NB4 (cell line): ENCODE measurements at regions not wholly inside any gene's neighbourhood (a gene's known extent, or its start where the extent isn't known, plus 50 kb on each side); places are given as distances from the start of the nearest gene placed in this dataset.

ENCODE experiments used
- DNase-seq: peaks from one replicate; pipeline ENCODE4 v3.0.0; 2010; ENCODE audit warnings: low read depth
- H3K4me3 ChIP-seq: one replicate; pipeline ENCODE4 v1.5.1; 2011; ENCODE audit warnings: mild to moderate bottlenecking, low read depth, low read length, moderate library complexity
- MYC ChIP-seq: IDR thresholded peaks from 2 replicates; pipeline ENCODE4 v1.6.1; 2011; ENCODE audit warnings: low read depth, low read length
- POLR2A ChIP-seq: IDR thresholded peaks from 2 replicates; pipeline ENCODE4 v1.6.1; 2011; ENCODE audit warnings: mild to moderate bottlenecking; ENCODE audit not compliant: insufficient read length; ENCODE audit errors: extremely low read depth
- TF ChIP-seq, protein P1 (sequence below): IDR thresholded peaks from 2 replicates; pipeline ENCODE4 v1.6.1; 2011; ENCODE audit warnings: low read depth, low read length
- TF ChIP-seq, protein P2 (sequence below): IDR thresholded peaks from one replicate; pipeline ENCODE4 v1.5.1; 2012; ENCODE audit warnings: low read depth, low read length

DNA sequence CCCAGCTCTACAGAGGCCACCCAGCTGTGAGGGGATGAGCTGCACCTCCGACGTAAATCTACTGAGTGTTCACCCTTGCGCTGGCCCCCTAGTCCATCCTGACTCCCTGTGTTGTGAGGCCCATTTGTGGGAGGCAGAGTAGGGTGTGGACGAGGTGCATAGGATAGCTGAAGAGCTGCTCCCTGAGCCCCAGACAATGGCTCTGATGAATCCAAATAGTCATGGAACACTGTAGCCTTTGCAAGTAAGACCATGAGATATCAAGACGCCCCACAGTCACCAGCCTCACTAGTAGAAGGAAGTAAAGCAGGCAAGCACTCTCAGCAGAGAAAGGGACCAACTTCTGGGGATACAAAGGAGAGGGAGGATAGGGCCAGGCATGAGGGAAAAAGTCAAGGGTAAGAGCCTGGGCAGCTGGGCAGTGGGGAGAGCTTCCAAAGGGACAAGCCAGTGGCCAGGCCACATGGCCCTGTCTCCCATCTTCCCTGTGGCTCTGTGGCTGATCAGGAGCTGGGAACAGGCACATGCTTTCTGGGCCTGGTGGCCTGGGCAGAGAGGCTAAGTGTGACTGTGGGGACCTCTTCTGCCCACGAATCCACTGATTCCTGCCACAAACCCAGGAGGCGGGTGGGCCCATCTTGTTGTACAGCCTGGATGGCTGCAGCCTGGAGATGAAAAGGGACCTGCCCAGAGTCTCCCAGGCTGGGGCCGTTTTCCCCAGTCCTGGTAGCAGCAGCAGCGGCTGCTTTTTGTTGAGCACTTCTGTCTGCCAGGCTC, 55.5 kb upstream of the EPS8L3 start:
- TF ChIP-seq, protein P1, sequence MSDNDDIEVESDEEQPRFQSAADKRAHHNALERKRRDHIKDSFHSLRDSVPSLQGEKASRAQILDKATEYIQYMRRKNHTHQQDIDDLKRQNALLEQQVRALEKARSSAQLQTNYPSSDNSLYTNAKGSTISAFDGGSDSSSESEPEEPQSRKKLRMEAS: no peak
- TF ChIP-seq MYC (no peak), POLR2A (no peak)
- TF ChIP-seq, protein P2, sequence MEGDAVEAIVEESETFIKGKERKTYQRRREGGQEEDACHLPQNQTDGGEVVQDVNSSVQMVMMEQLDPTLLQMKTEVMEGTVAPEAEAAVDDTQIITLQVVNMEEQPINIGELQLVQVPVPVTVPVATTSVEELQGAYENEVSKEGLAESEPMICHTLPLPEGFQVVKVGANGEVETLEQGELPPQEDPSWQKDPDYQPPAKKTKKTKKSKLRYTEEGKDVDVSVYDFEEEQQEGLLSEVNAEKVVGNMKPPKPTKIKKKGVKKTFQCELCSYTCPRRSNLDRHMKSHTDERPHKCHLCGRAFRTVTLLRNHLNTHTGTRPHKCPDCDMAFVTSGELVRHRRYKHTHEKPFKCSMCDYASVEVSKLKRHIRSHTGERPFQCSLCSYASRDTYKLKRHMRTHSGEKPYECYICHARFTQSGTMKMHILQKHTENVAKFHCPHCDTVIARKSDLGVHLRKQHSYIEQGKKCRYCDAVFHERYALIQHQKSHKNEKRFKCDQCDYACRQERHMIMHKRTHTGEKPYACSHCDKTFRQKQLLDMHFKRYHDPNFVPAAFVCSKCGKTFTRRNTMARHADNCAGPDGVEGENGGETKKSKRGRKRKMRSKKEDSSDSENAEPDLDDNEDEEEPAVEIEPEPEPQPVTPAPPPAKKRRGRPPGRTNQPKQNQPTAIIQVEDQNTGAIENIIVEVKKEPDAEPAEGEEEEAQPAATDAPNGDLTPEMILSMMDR: no peak
- H3K4me3 ChIP-seq: no peak overlapping the region
- peak; percentile 22 for DNase-seq

DNA sequence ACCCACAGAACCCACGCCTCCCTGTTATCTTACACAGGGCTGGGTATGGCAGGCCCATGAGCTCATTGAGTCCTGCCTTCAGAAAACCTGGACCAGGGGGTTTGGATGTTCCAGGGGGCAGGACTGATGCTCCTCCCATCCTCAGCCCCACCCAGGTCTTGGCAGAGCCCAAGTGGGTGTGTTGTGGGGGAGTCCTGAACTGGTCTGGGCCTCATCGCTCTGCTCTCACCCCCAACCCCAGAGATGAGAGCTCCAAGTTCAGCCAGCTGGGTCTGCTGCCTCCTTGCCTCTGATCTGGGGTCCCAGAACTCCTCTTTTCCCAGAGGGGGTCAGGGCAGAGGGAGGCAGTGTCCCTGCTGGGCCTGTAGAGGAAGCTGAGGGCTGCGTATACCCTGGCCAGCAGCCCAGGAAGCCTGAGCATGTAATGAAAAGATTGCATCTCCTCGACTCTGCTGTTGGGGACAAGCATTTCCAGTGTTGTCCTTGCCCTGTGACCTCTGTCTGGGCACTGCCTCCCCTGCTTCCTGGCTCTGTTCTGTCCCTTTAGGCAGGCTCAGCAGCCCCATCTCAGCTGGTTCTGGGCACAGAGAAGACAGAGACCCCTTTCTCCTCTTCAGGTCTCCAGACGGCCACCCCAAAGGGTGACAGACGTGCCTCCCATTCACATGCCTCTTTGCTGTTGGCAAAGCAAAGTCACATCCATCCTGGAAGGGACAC, 54.7 kb upstream of the EPS8L3 start:
- TF ChIP-seq, protein P2: no peak
- TF ChIP-seq, protein P1: 0 out of 2 replicates have a peak, but pooled peaks have one; percentile 2
- peak; percentile 47 for DNase-seq
- H3K4me3 ChIP-seq: no peak overlapping the region

DNA sequence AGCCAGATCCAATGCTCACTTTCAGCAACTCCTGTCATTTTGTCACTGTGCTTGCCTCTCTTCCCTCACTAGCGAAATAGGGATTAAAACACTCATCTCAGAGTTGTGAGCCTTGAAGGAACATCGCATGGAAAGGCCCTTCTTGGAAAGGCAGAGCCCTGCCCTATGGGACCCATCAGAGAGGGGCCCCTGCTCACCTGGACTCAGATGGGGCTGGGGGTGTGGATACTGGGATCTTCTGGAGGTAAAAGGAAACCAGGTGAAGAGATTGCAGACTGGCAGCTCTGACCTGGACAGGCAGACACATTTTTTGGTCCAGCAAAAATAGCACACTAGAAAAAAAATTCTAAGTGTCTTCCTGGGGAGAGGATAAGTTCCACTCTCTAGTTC, 54.2 kb upstream of the EPS8L3 start:
- TF ChIP-seq POLR2A (no peak), MYC (no peak)
- TF ChIP-seq, protein P1: no peak
- TF ChIP-seq, protein P2: no peak
- DNase-seq: no peak
- no peak overlapping the region for H3K4me3 ChIP-seq

DNA sequence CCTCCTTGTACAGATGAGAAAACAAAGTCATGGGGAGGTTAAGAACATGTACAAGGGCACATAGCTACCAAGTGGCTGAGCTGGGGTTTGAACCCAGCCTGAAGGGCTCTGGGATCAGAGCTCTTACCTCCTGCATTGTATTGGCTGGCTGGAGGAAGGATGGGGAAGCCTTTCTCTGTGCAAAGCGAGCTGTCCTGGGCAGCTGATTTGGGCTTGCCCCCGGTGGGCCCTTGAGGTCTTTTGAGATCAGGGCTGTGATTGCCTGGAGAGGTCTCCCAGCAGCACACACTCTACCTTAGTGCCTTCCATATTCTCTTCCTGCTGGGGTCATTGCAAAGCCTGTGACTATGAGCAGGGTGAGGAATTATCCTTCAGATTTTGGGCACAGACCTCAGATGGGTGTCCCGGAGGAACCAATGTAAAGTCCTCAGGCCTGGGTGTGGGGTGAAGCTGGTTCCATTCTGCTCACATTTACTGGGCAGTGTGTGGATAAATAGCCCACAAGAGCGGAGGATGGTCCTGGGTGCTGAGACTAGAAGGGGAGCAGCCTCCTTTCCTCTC, 53.3 kb upstream of the EPS8L3 start:
- DNase-seq: no peak
- TF ChIP-seq, protein P1: no peak
- no peak for TF ChIP-seq MYC
- TF ChIP-seq, protein P2: no peak
- TF ChIP-seq POLR2A: no peak
- H3K4me3 ChIP-seq: no peak overlapping the region

DNA sequence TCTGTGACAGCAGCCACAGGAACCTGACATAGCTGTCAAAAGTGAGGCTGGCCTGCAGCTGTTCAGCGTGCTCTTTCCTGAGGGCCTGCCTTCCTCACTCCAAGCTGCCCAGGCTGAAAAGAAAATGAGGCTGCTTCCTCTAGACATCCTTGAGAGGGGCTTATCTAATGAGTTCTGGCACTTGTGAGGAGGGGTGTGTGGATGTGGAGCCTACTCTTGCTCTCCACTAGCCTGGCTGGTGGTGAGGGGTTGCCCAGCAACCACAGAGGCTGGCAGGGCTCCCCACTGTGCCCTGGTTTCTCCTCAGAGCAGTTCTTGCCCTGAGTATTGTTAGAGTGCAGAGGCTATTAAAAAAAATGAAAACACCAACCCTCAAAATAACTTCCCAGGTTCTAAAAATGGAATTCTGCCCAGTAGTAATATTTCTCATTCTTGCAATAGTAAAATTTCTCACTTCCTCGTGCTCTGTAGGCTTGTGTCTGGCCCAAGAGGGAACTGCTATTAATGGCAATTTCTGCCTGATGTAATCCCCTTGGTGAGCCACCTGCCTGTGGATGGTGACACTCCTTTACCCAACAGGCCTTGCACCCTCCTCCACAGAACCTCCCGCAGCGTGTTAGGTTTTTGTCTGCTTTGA, 52.6 kb upstream of the EPS8L3 start:
- peak; percentile 93 for DNase-seq
- H3K4me3 ChIP-seq: no peak overlapping the region
- no peak for TF ChIP-seq POLR2A
- TF ChIP-seq, protein P2: no peak
- TF ChIP-seq MYC: peak; percentile 79
- TF ChIP-seq, protein P1: peak; percentile 85
